GM12874 (cell line): ENCODE measurements at regions not wholly inside any gene's neighbourhood (a gene's known extent, or its start where the extent isn't known, plus 50 kb on each side); places are given as distances from the start of the nearest gene placed in this dataset.

ENCODE experiments used
- CTCF ChIP-seq: IDR thresholded peaks from 2 replicates; pipeline ENCODE4 v1.5.1; 2011; ENCODE audit warnings: low read depth, mild to moderate bottlenecking, control low read depth, low read length, moderate library complexity; ENCODE audit not compliant: insufficient read depth

- TF ChIP-seq CTCF = no peak
These were observed 526.8 kb upstream of the CCDC54 start for GRCh38 chr3:106850437-106850836.

- no peak for TF ChIP-seq CTCF
These were observed 517.1 kb upstream of the CCDC54 start for GRCh38 chr3:106860182-106860581.

- TF ChIP-seq CTCF = no peak
These were observed 515.2 kb upstream of the CCDC54 start for GRCh38 chr3:106862067-106862466.

- TF ChIP-seq CTCF = no peak
These were observed 499.6 kb upstream of the CCDC54 start for GRCh38 chr3:106877627-106878026.

GRCh38 chr3:106880206-106880605 lies 497.0 kb upstream of the CCDC54 start:
- TF ChIP-seq CTCF = no peak

- no peak for TF ChIP-seq CTCF
These were observed 496.1 kb upstream of the CCDC54 start for GRCh38 chr3:106881186-106881585.

GRCh38 chr3:106882297-106882696 lies 494.9 kb upstream of the CCDC54 start:
- no peak for TF ChIP-seq CTCF

- no peak for TF ChIP-seq CTCF
These were observed 471.2 kb upstream of the CCDC54 start for GRCh38 chr3:106906074-106906473.
